G401.6 (cell line): ENCODE measurements at regions not wholly inside any gene's neighbourhood (a gene's known extent, or its start where the extent isn't known, plus 50 kb on each side); places are given as distances from the start of the nearest gene placed in this dataset.
"Not testable (repeated sequence)": the region's sequence is repeated elsewhere in the genome, so short reads cannot be mapped to it uniquely, and the experiment has no call there.

ENCODE experiments used
- FAIRE-seq: peaks from 2 replicates; lab custom pipeline; 2012; peaks lifted over from hg19 to GRCh38; lab: Jason Lieb, UNC

DNA sequence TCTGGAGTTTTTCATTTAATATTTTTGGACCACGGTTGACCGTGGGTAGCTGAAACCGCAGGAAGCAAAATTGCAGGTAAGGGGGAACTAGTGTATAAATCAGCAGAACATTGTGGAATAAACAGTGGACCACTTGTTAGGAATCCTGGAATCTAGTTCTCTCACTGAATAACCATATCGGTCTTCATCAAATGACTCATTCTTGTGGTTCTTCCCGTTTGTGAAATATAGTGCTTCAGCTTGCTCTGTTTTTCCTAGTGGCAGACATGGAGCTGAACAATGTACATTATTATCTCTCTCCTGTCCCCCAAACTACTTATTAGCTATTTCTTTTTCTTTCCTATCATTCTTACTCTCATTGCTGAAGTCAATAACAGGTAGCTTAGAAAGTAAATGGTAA, 61.9 kb downstream of the HSPA13 start:
- no peak for FAIRE-seq

DNA sequence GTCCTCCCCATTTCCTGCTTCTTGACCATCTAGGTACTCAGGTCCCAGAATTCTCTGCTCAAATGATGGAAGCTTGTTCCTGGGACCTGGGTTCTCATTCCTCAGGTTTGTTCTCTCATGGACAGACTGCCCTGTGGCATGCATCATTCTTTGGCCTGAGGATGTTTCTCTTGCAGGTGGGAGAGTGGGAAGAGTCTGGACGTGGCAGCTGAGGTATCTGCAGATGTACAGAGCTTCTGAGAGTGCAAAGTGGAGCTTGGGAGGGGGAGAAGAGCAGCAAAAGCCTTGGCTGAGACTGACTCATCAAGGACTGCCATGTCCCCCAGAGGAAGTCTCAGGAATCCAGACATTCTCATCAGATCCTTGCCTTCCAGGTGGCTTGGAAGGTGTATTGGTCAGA, 63.1 kb downstream of the HSPA13 start:
- FAIRE-seq = no peak

DNA sequence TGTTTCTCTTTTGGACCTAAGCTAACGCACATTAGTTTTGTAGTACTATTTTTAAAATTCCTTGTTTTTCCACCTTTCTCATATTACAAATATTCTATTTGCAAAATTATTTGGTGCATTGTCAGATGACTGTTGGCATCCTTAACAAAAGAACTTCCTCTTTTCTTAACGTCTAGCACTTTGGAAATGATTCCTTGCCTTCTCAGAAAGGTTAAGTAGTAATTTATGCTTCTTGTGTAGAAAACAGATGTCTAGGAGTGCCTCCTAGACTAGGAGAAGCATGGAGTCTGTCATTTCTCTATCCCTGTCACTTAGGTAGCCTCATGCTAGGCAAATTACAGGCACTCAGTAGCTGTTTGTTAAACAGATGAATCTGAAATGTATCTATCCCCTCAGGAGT, 64.4 kb downstream of the HSPA13 start:
- no peak for FAIRE-seq

DNA sequence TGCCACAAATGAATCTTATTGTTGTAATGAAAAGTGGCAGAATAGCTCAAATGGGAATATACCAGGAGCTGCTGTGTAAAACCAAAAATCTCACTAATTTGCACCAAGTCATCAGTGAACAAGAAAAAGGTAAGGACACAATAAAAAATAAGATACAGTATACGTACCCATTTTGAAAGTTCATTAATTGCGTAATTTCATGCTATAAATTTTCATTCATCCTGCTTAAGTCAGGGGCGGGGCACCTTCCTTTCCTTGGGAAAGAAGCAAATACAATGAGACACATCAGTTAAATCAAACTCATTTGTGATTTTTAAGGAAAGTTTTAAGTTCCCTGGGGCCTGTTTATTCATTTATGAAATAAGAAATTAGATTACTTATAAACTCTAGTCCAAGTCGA, 65.4 kb downstream of the HSPA13 start:
- FAIRE-seq = no peak

DNA sequence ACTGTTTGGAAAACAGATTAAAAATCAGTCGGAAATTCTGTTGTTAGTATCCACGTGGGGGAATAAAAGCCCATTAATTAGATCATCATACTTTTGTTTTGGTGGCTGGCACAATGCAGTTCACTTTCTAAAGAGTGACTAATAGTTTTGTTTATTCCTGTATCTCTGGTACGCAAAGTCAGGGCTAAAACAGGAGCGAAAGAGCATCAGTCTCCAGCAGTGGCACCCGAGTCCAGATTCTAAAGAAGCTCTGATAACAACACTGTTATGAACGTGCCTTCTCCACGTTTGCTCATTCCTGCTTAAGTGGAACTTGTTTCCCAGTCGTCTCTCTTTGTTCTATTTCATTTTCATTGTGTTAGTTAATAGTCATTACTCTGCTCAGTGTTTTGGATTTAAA, 69.6 kb downstream of the HSPA13 start:
- no peak for FAIRE-seq

DNA sequence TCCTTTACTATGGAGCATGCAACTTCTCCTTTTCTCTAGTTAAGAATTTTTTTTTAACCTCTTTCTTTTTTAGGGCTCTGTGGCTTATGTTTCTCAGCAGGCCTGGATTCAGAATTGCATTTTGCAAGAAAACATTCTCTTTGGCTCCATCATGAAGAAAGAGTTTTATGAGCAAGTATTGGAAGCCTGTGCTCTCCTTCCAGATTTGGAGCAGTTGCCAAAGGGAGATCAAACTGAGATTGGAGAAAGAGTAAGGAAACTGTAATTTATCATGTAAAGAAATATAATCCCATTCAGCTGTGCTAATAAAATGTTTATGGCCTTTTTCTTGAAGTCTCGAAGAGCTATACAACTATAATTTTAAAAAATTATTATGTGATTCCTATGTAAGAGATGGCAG, 70.1 kb downstream of the HSPA13 start:
- FAIRE-seq = no peak

DNA sequence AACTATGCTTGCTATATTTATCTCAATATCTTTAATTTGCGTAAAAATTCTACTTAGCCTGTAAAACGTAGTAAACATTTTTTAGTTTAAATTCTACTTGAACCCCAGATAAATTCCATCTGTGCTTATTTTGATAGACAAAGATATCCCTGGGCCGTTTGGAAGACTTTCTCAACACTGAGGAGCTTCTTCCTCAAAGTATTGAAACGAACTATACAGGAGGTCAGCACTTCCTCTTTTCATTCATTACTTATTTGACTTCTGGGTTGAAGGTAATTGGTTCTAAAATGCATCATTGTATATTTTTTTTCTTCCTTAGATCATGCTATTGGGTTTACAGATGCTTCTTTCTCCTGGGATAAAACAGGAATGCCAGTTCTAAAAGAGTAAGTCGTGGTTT, 74.7 kb downstream of the HSPA13 start:
- no peak for FAIRE-seq

DNA sequence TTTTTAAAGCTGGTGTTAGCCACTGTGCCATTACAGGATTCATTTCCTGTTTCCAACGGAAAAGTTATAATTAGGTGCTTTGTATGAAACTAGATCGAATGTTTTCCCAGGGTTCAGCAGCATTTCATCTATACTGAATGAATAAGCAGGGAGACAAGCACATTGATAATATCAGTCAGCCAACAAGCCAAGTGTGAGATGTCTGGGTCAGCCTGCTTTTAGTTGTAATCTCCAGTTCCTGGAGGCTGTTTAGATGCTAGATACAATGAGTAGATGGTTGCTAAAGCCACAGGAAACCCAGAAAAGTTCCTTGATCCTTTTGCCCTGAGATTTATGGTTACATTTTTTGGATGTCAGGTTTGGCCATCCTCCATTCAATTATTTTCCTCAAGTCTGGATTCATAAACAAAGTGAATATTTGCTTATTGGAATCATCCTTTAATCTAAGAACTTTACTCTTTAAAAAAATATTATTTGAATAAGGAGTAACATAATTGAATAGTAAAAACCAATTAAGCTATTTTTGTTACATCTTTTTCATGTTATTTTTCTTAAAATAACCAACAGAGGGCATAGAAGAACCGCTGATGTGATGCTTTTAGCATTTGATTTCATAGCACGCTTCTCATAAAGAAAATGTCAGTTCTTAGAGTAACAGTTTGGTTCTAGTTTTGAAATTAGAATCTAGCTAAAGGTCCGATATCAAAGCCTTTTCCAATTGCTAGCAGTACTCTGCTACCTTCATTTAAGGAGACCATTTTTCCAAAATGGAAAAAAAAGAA, 76.6 kb downstream of the HSPA13 start:
- peak; percentile 8 for FAIRE-seq

DNA sequence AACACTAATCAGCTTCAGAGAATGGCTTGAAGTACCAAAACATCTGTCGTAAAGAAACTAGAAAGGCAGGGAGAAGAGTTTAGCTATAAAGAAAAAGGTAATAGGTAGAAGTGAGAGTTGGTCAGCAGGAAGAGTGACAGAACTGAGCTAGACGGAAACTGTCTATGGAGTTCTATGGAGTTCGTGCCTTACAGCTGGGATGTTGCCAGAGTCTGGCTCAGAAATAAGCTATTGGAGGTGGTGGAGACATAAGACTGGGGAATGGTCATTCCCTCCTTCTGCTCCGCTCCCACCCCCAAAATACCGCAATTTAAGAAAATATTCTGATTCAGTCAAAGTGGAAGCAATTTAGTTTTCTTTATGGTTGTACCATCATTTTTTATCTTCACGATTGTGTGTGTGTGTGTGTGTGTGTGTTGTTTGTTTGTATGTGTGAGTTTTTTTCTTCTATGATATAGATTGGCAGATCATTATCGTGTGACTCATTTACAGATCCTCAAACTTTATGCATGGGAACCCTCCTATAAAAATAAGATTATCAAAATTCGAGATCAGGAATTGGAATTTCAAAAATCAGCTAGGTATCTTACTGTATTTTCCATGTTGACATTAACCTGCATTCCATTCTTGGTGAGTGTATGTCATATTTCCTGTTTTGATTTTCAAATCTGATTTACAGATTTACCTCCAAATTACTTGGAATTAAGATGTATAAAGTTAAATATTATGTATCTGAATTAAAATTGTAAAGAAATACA, 79.0 kb downstream of the HSPA13 start:
- no peak for FAIRE-seq

DNA sequence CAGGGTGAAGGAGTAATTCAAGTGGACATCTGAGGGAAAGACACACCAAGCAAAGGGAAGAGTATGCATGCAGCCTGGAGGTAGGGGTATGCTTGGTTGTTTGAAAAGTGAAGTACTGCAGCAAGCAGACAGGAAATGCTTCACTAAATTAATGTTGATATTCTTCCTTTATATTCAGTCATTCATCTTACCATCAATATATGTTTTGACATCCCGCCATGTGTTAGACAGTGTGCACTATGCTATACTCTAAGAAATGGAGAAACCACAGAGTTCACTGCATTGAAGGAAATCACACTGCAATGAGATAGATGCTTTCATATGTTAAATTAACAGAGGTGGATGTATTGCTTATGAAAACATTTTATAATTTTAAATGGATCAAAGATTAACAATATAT, 82.9 kb downstream of the HSPA13 start:
- no peak for FAIRE-seq

DNA sequence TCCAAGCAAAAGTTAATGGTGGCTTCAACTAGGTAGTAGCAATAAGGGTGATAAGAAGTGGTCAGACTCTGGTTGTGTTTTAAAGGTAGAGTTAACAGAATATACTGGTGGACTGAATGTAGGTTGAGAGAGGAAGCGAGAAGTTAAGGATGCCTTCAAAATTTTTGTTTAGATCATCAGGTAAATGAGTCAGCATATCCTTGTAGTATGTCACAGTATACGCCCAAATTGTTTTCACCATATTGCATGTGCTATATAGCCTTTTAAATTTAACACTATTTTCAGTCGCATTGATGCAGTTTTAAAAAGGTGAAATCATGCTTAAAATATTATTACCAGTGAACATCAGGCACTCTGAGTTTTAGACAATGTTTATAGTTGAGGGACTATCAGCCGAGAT, 74.6 kb downstream of the RBM11 start:
- FAIRE-seq = no peak

DNA sequence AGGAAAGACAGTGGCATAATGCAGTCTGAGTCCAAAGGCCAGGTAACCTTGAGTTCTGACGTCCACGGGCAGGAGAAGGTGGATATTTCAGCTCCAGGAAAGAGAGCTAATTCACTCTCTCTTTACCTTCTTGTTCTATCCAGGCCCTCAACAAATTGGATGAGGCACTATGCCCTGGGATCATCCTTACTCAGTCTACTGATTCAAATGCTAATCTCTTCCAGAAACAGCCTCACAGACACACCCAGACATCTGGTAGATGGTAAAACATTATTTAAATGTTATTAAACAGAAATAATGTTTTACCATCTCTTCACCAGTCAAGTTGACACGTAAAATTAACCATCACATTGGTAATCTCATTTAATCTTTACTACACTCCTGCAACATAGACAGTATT, 73.0 kb downstream of the RBM11 start:
- no peak for FAIRE-seq

DNA sequence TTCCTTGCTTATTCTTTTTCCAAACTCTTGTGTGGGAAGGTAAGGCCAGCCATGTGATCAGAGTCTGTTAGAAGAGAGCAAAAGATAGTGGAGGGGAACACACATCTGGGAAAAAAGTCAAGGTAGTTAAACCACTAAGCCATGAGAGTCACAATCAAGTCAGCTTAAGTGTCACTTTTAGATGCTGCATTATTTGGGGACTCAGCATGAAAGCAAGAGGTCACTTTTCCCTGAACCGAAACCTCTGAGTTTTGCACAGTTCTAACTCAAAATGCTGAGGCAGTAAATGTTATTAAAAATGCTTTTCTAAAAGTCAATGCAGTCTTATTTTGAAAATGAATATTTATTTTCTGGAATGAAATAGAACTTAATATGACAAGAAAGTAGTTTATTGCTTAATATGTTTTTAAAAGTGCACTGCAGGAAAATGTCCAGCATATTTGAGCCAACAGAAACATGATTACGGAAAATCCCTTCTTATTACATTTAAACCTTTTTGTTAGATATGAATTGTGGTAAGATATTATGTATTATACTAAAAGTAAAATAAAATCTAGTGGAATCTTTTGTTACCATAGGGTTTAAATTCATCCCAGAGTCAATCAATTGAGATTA, 69.3 kb downstream of the RBM11 start:
- no peak for FAIRE-seq

DNA sequence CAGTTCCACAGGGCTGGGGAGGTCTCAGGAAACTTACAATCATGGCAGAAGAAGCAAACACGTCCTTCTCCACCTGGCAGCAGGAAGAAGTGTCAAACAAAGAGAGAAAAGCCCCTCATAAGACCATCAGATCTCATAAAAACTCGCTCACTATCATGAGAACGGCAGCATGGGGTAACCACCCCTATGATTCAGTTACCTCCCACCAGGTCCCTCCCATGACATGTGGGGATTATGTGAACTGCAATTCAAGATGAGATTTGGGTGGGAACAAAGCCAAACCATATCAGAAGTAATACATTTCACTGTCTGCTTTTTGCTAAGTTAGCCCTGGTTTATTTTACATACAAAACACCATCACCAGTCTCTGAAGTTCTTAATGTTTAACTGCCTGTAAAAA, 68.5 kb downstream of the RBM11 start:
- no peak for FAIRE-seq

DNA sequence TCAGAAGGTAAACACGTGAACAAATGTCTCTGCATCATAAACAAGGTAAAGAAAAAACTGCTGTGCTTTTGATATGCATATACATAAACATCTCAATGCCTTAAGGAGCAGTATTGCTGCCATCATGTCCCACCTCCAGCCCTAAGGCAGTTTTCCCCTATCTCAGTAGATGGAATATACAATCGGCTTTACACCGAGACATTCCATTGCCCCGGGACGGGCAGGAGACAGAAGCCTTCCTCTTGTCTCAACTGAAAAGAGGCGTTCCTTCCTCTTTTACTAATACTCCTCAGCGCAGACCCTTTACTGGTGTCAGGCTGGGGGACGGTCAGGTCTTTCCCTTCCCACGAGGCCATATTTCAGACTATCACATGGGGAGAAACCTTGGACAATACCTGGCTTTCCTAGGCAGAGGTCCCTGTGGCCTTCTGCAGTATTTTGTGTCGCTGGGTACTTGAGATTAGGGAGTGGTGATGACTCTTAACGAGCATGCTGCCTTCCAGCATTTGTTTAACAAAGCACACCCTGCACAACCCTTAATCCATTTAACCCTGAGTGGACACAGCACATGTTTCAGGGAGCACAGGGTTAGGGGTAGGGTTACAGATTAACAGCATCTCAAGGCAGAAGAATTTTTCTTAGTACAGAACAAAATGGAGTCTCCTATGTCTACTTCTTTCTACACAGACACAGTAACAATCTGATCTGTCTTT, 65.4 kb downstream of the RBM11 start:
- FAIRE-seq = not testable (repeated sequence)
